ENCODE measurements at regions not wholly inside any gene's neighbourhood (a gene's known extent, or its start where the extent isn't known, plus 50 kb on each side); places are given as distances from the start of the nearest gene placed in this dataset.
A peak's percentile ranks its signal among the peaks of the same experiment; 100 is the strongest.

GRCh38 chr2:129877289-129877741 lies 102.2 kb upstream of the RAB6C start:
- peak overlapping the region; percentile 72 for H3K4me3 ChIP-seq (ENCODE audit: low read depth, low read length)

GRCh38 chr2:129877795-129878775 lies 101.4 kb upstream of the RAB6C start:
- H3K4me3 ChIP-seq (ENCODE audit: low read depth, low read length), result peak overlapping the region; percentile 40

GRCh38 chr2:129879614-129880180 lies 99.8 kb upstream of the RAB6C start:
- no peak overlapping the region for H3K4me3 ChIP-seq (ENCODE audit: low read depth, low read length)

- no peak overlapping the region for H3K4me3 ChIP-seq (ENCODE audit: low read depth, low read length)
Measured at GRCh38 chr2:129880309-129880708, 99.2 kb upstream of the RAB6C start.

- H3K4me3 ChIP-seq (ENCODE audit: low read depth, low read length), result no peak overlapping the region
Measured at GRCh38 chr2:129880971-129881370, 98.5 kb upstream of the RAB6C start.

- H3K4me3 ChIP-seq (ENCODE audit: low read depth, low read length), result no peak overlapping the region
Measured at GRCh38 chr2:129881786-129882396, 97.6 kb upstream of the RAB6C start.

- no peak overlapping the region for H3K4me3 ChIP-seq (ENCODE audit: low read depth, low read length)
Measured at GRCh38 chr2:129882476-129882875, 97.0 kb upstream of the RAB6C start.

- H3K4me3 ChIP-seq (ENCODE audit: low read depth, low read length), result no peak overlapping the region
Measured at GRCh38 chr2:129883121-129883520, 96.3 kb upstream of the RAB6C start.

- no peak overlapping the region for H3K4me3 ChIP-seq (ENCODE audit: low read depth, low read length)
Measured at GRCh38 chr2:129884221-129884786, 95.2 kb upstream of the RAB6C start.

- no peak overlapping the region for H3K4me3 ChIP-seq (ENCODE audit: low read depth, low read length)
Measured at GRCh38 chr2:129885735-129886134, 93.7 kb upstream of the RAB6C start.

GRCh38 chr2:129887688-129888266 lies 91.7 kb upstream of the RAB6C start:
- no peak overlapping the region for H3K4me3 ChIP-seq (ENCODE audit: low read depth, low read length)

- H3K4me3 ChIP-seq (ENCODE audit: low read depth, low read length), result no peak overlapping the region
Measured at GRCh38 chr2:129888461-129888860, 91.0 kb upstream of the RAB6C start.

GRCh38 chr2:129888896-129889295 lies 90.6 kb upstream of the RAB6C start:
- H3K4me3 ChIP-seq (ENCODE audit: low read depth, low read length), result no peak overlapping the region

- H3K4me3 ChIP-seq (ENCODE audit: low read depth, low read length), result no peak overlapping the region
Measured at GRCh38 chr2:129891341-129892320, 87.8 kb upstream of the RAB6C start.

GRCh38 chr2:129892360-129892759 lies 87.1 kb upstream of the RAB6C start:
- no peak overlapping the region for H3K4me3 ChIP-seq (ENCODE audit: low read depth, low read length)

GRCh38 chr2:129892773-129893172 lies 86.7 kb upstream of the RAB6C start:
- no peak overlapping the region for H3K4me3 ChIP-seq (ENCODE audit: low read depth, low read length)

- H3K4me3 ChIP-seq (ENCODE audit: low read depth, low read length), result no peak overlapping the region
Measured at GRCh38 chr2:129893244-129893643, 86.2 kb upstream of the RAB6C start.

- H3K4me3 ChIP-seq (ENCODE audit: low read depth, low read length), result no peak overlapping the region
Measured at GRCh38 chr2:129894616-129895015, 84.8 kb upstream of the RAB6C start.

GRCh38 chr2:129895061-129895460 lies 84.4 kb upstream of the RAB6C start:
- no peak overlapping the region for H3K4me3 ChIP-seq (ENCODE audit: low read depth, low read length)

GRCh38 chr2:129895526-129896082 lies 83.9 kb upstream of the RAB6C start:
- H3K4me3 ChIP-seq (ENCODE audit: low read depth, low read length), result no peak overlapping the region

Measured in iPS-11a (cell line).